SK-N-SH (cell line): ENCODE measurements at regions not wholly inside any gene's neighbourhood (a gene's known extent, or its start where the extent isn't known, plus 50 kb on each side); places are given as distances from the start of the nearest gene placed in this dataset.
"Not testable (repeated sequence)": the region's sequence is repeated elsewhere in the genome, so short reads cannot be mapped to it uniquely, and the experiment has no call there.

ENCODE experiments used
- CTCF ChIA-PET: fragments of 300-600, 350-600 bp; formaldehyde crosslinking; extraction: SDS; loops from one replicate; lab custom pipeline; 2021; lab: Yijun Ruan, JAX
- POLR2A ChIA-PET: fragments of 350-600 bp; sonication (Branson Sonifier 250); formaldehyde crosslinking; extraction: SDS; loops from one replicate; lab custom pipeline; 2020; ENCODE audit warnings: antibody characterized with exemption, inconsistent platforms; lab: Yijun Ruan, JAX
- DNase-seq: peaks from one replicate; pipeline ENCODE4 v3.0.0; 2012
- H2AFZ ChIP-seq: fragments of 200-600 bp; sonication (generic); 2 replicates; pipeline ENCODE4 v1.8.1; 2016; ENCODE audit warnings: antibody characterized with exemption, mild to moderate bottlenecking, low read depth
- H3F3A ChIP-seq: fragments of 200-600 bp; sonication (generic); replicated peaks from 2 replicates; pipeline ENCODE3; 2016; ENCODE audit warnings: antibody characterized with exemption, mild to moderate bottlenecking; ENCODE audit not compliant: insufficient read depth
- H3K27ac ChIP-seq, 2 experiments: fragments of 200-500 bp in 1 of 2; fragments of 200-600 bp in 1 of 2; sonication (Bioruptor generic) in 1 of 2; sonication (generic), shearing (Covaris generic) in 1 of 2; 2 replicates each; pipeline versions ENCODE4 v1.5.1 to v1.6.1; 2014 to 2016; ENCODE audit warnings: low read depth in 2 of 2, inconsistent platforms in 1 of 2, low read length in 1 of 2, mild to moderate bottlenecking in 1 of 2, mixed read lengths in 1 of 2
- H3K27me3 ChIP-seq: fragments of 200-600 bp; sonication (generic), shearing (Covaris generic); 2 replicates; pipeline ENCODE4 v1.6.1; 2016; ENCODE audit warnings: mixed run types; ENCODE audit not compliant: insufficient read depth
- H3K36me3 ChIP-seq, 2 experiments: fragments of 200-500 bp in 1 of 2; fragments of 200-600 bp in 1 of 2; sonication (Bioruptor generic) in 1 of 2; sonication (generic) in 1 of 2; replicated peaks in 1 of 2; 2 replicates each; pipeline versions ENCODE3 to v1.5.1; 2014 to 2016; ENCODE audit warnings: low read length in 1 of 2, mild to moderate bottlenecking in 1 of 2; ENCODE audit not compliant: insufficient read depth in 2 of 2, control insufficient read depth in 1 of 2
- H3K4me1 ChIP-seq, 2 experiments: fragments of 200-500 bp in 1 of 2; fragments of 200-600 bp in 1 of 2; sonication (Bioruptor generic) in 1 of 2; sonication (generic), shearing (Covaris generic) in 1 of 2; 2 replicates each; pipeline versions ENCODE4 v1.5.1 to v1.6.1; 2014 to 2016; ENCODE audit warnings: low read depth in 1 of 2, low read length in 1 of 2, mixed run types in 1 of 2; ENCODE audit not compliant: insufficient read depth in 2 of 2, control insufficient read depth in 1 of 2
- H3K4me2 ChIP-seq: fragments of 200-600 bp; sonication (generic), shearing (Covaris generic); 2 replicates; pipeline ENCODE4 v1.6.1; 2017; ENCODE audit warnings: mixed run types
- H3K4me3 ChIP-seq, 2 experiments: fragments of 200-500 bp in 1 of 2; fragments of 200-600 bp in 1 of 2; sonication (Bioruptor generic) in 1 of 2; sonication (generic), shearing (Covaris generic) in 1 of 2; 2 replicates each; pipeline versions ENCODE4 v1.5.1 to v1.8.1; 2014 to 2016; ENCODE audit warnings: low read depth in 2 of 2, inconsistent platforms in 1 of 2, low read length in 1 of 2, mild to moderate bottlenecking in 1 of 2, mixed read lengths in 1 of 2, moderate library complexity in 1 of 2
- H3K79me2 ChIP-seq: fragments of 200-600 bp; sonication (generic); 2 replicates; pipeline ENCODE4 v1.8.1; 2017; ENCODE audit warnings: mild to moderate bottlenecking; ENCODE audit not compliant: insufficient read depth
- H3K9ac ChIP-seq: fragments of 200-600 bp; sonication (generic); 2 replicates; pipeline ENCODE4 v1.6.1; 2017; ENCODE audit warnings: mixed run types
- H3K9me2 ChIP-seq: fragments of 200-600 bp; sonication (generic); 2 replicates; pipeline ENCODE4 v1.6.1; 2017; ENCODE audit warnings: mixed run types
- H3K9me3 ChIP-seq: fragments of 200-600 bp; sonication (generic); 2 replicates; pipeline ENCODE4 v1.6.1; 2017; ENCODE audit warnings: mixed run types, mild to moderate bottlenecking, moderate library complexity
- H4K20me1 ChIP-seq: fragments of 200-600 bp; sonication (generic); 2 replicates; pipeline ENCODE4 v1.6.1; 2017; ENCODE audit warnings: mild to moderate bottlenecking, mixed run types; ENCODE audit not compliant: insufficient read depth
- ELF1 ChIP-seq: IDR thresholded peaks from 2 replicates; pipeline ENCODE4 v1.4.0; 2012
- EP300 ChIP-seq, 2 experiments: IDR thresholded peaks; 2 replicates each; pipeline versions ENCODE4 v1.4.0 to v1.6.1; 2012; ENCODE audit warnings: borderline replicate concordance in 1 of 2, low read depth in 1 of 2, low read length in 1 of 2
- EZH2phosphoT487 ChIP-seq: fragments of 200-600 bp; sonication (generic); IDR thresholded peaks from 2 replicates; pipeline ENCODE4 v1.6.1; 2017; ENCODE audit warnings: low read depth, mixed run types, mild to moderate bottlenecking, antibody characterized with exemption, moderate library complexity, borderline replicate concordance
- FOSL2 ChIP-seq: IDR thresholded peaks from 2 replicates; pipeline ENCODE4 v1.4.0; 2012; ENCODE audit warnings: low read depth, mild to moderate bottlenecking, moderate library complexity, borderline replicate concordance
- IRF3 ChIP-seq: fragments of 150-350 bp; IDR thresholded peaks from 2 replicates; pipeline ENCODE4 v1.6.1; 2016; ENCODE audit warnings: mild to moderate bottlenecking, low read depth, low read length
- NFIC ChIP-seq: IDR thresholded peaks from 2 replicates; pipeline ENCODE4 v1.4.0; 2012; ENCODE audit warnings: borderline replicate concordance
- RCOR1 ChIP-seq: fragments of 150-350 bp; IDR thresholded peaks from 2 replicates; pipeline ENCODE4 v1.6.1; 2017; ENCODE audit warnings: antibody characterized with exemption, low read length
- REST ChIP-seq: IDR thresholded peaks from 2 replicates; pipeline ENCODE4 v1.6.1; 2012; ENCODE audit warnings: mild to moderate bottlenecking, low read depth, low read length, moderate library complexity
- RFX5 ChIP-seq: IDR thresholded peaks from 2 replicates; pipeline ENCODE4 v1.6.1; 2012; ENCODE audit warnings: mild to moderate bottlenecking, improper control_type of control experiment, low read length
- YY1 ChIP-seq: IDR thresholded peaks from 2 replicates; pipeline ENCODE4 v1.4.0; 2012; ENCODE audit warnings: low read depth, mild to moderate bottlenecking
- WGBS: methylation state at CpG from one replicate; pipeline ENCODE4 v1.1.6; 2017; ENCODE audit warnings: low lambda C conversion rate; 5-methylcytosine and 5-hydroxymethylcytosine counted together

DNA sequence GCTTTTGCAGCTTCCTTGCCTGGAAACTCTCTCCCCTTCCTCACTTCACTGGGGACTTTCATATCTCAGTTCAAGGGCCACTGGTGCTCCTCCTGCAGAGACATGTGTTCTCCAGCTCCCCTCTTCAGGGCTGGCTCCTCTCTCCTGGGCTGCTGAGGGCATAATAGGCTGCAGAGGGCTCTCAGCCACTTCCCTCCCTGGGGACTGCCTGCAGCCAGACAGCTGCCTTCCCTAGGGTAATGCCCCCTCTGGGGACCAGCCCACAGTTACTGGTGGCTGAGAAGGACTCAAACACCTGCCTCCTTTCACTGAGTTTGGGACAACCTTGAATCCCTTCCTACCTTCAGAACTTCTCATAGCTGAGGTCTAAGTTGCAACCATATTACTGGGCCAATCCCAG lies 104.8 kb upstream of the POU3F1 start:
- Histone ChIP-seq H3K79me2 (no peaks in the 10 kb centered on the region), H3K9me2 (no peaks in the 10 kb centered on the region), H3K9me3 (no peaks in the 10 kb centered on the region), H3K4me1 (peaks cover 0 to 6% of the 10 kb centered on the region in 2 experiments; a peak in 1 of 4 replicates), H3K4me3 (no peak overlapping the region), H3K36me3 (no peaks in the 10 kb centered on the region), H4K20me1 (no peaks in the 10 kb centered on the region), H2AFZ (no peak overlapping the region), H3K27ac (no peak overlapping the region), H3K27me3 (no peaks in the 10 kb centered on the region; the same call in 1 of the 2 replicates), H3K9ac (no peak overlapping the region), H3F3A (no peaks in the 10 kb centered on the region), H3K4me2 (no peak overlapping the region)
- ChIA-PET CTCF (interaction anchor here (0.6 to 3.0 kb wide), 3 partner anchors 13 to 111 kb away, joined by 4 to 12 read pairs (median 5); no protein-coding TSS in a partner anchor), POLR2A (no interaction called here)
- no peak for TF ChIP-seq NFIC
- TF ChIP-seq IRF3, result no peak
- TF ChIP-seq REST, result no peak
- TF ChIP-seq ELF1, result no peak
- no peak for TF ChIP-seq RFX5
- no peak for TF ChIP-seq RCOR1
- no peak for TF ChIP-seq EZH2phosphoT487
- no peak for TF ChIP-seq YY1
- no peak for TF ChIP-seq EP300 (IDR thresholded peaks at IDR 0.05; ENCODE audit: borderline replicate concordance in 1 of 2, low read depth in 1 of 2, low read length in 1 of 2)
- no peak for TF ChIP-seq FOSL2
- no peak for DNase-seq

- H3K4me3 ChIP-seq, POLR2A ChIA-PET, H3K79me2 ChIP-seq, H3K9me2 ChIP-seq, DNase-seq, H3K9ac ChIP-seq, H3K27ac ChIP-seq, H3K9me3 ChIP-seq, H2AFZ ChIP-seq, H3K36me3 ChIP-seq, H3K4me1 ChIP-seq, H3K4me2 ChIP-seq, CTCF ChIA-PET, H3F3A ChIP-seq, H4K20me1 ChIP-seq: not testable (repeated sequence)
- peaks cover 16% of the 10 kb centered on the region for H3K27me3 ChIP-seq
- WGBS, result 0% methylated on average over 2 of the region's 2 CpGs
Measured at GRCh38 chr1:38146079-38146478, 99.5 kb upstream of the POU3F1 start.
